ENCODE measurements at regions not wholly inside any gene's neighbourhood (a gene's known extent, or its start where the extent isn't known, plus 50 kb on each side); places are given as distances from the start of the nearest gene placed in this dataset.
"Not testable (repeated sequence)": the region's sequence is repeated elsewhere in the genome, so short reads cannot be mapped to it uniquely, and the experiment has no call there.

DNA sequence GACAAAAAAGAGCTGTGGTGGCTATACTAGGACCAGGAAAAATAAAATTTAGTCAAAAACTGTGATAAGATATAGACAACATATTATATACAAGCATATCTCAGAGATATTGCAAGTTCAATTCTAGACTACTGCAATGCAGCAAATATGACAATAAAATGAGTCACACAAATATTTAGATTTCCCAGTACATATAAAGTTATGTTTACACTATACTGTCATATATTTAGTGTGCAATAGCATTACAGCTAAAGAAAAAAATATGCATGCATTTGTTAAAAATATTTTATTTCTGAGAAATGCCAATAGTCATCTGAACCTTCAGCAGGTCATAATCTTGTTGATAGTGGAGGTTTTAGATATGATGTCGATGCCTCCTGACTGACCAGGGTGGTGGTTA lies 72.1 kb downstream of the AKR1C4 start:
- Mint-ChIP-seq H3K36me3 (ENCODE audit: low read depth) (no peaks in the 10 kb centered on the region), H3K27me3 (peaks cover 3% of the 10 kb centered on the region), H3K9me3 (peaks cover 14% of the 10 kb centered on the region), H3K27ac (no peak overlapping the region), H3K4me3 (no peak overlapping the region), H3K4me1 (no peaks in the 10 kb centered on the region)
- DNase-seq (no peak), ATAC-seq (no peak)

GRCh38 chr10:5269791-5270190 lies 73.2 kb downstream of the AKR1C4 start:
- Mint-ChIP-seq H3K27me3 (peaks cover 3% of the 10 kb centered on the region), H3K36me3 (ENCODE audit: low read depth) (no peaks in the 10 kb centered on the region), H3K4me1 (no peaks in the 10 kb centered on the region), H3K4me3 (no peak overlapping the region), H3K27ac (no peak overlapping the region), H3K9me3 (peaks cover 14% of the 10 kb centered on the region)
- DNase-seq, result no peak
- no peak for ATAC-seq

- Mint-ChIP-seq H3K4me1 (no peaks in the 10 kb centered on the region), H3K9me3 (peaks cover 8% of the 10 kb centered on the region), H3K27ac (no peak overlapping the region), H3K4me3 (no peak overlapping the region), H3K36me3 (ENCODE audit: low read depth) (no peaks in the 10 kb centered on the region), H3K27me3 (peaks cover 3% of the 10 kb centered on the region)
- ATAC-seq (no peak), DNase-seq (no peak)
These were observed 74.9 kb downstream of the AKR1C4 start for GRCh38 chr10:5271526-5271925.

DNA sequence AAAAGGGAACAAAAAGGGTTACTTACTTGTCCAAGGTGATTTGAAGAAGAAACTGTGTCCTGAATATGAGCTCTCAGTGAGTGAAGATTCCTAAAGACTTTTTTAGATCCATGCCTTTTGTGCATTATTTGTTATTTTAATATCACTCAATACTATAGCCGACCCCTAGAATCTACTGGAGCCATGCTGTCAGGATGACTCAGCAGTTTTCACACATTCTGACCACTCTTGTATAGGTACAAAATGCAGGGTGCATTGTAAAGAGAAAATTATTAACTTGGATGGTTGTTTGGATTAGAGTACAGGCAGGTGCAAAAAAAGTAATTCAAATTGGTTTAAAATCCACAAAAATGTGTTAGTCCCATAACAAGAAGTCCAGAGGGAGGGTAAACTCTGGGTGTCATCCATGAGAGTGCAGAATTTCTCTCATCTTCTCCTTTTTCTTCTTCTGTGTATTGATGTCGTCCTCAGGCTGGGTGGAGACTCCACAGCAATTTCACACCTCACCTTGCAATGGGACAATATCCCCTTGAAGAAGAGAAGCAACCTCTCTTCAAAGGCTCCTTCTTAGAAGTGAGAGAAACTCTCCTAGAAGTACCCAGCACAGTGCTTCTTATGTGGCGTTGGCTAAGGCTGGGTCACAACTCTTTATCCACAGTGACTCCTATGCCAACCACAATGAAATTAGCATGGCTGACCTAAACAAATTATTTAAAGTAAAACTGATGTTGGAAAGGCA lies 75.6 kb downstream of the AKR1C4 start:
- Mint-ChIP-seq H3K4me3 (no peak overlapping the region), H3K4me1 (no peaks in the 10 kb centered on the region), H3K27ac (no peak overlapping the region), H3K9me3 (peaks cover 1% of the 10 kb centered on the region), H3K27me3 (peaks cover 3% of the 10 kb centered on the region), H3K36me3 (ENCODE audit: low read depth) (no peaks in the 10 kb centered on the region)
- ATAC-seq (no peak), DNase-seq (no peak)

GRCh38 chr10:5274795-5275194 lies 78.2 kb downstream of the AKR1C4 start:
- Mint-ChIP-seq H3K36me3 (ENCODE audit: low read depth) (no peaks in the 10 kb centered on the region), H3K4me1 (no peaks in the 10 kb centered on the region), H3K27ac (no peak overlapping the region), H3K9me3 (no peaks in the 10 kb centered on the region), H3K4me3 (no peak overlapping the region), H3K27me3 (peaks cover 7% of the 10 kb centered on the region)
- DNase-seq (no peak), ATAC-seq (no peak)

DNA sequence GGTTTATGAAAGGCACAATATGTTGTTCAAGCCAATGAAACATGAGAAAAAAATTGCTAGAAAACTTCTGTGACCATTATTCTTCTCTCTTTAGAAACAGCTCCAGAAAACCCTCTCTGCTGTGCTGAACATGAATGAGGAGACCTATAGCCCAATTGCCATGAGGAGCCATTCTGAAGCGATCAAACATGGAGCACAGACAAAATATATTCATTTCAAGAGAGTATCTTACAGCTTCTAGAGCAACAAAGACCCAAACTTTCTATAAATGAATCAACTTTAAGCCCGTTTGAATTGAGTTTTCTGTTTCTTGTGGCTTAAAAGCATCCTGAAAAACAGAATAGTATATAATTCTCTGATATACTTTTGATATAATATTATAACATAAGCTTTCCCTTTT lies 83.4 kb upstream of the UCN3 start:
- H3K36me3 Mint-ChIP-seq (ENCODE audit: low read depth), result no peaks in the 10 kb centered on the region
- no peak for DNase-seq
- peaks cover 23% of the 10 kb centered on the region for H3K27me3 Mint-ChIP-seq
- no peak overlapping the region for H3K27ac Mint-ChIP-seq
- no peak for ATAC-seq
- no peaks in the 10 kb centered on the region for H3K9me3 Mint-ChIP-seq
- peaks cover 3% of the 10 kb centered on the region for H3K4me1 Mint-ChIP-seq
- no peak overlapping the region for H3K4me3 Mint-ChIP-seq

GRCh38 chr10:5282137-5282536 lies 82.6 kb upstream of the UCN3 start:
- no peak overlapping the region for H3K27ac Mint-ChIP-seq
- H3K9me3 Mint-ChIP-seq, result no peaks in the 10 kb centered on the region
- H3K4me1 Mint-ChIP-seq, result peaks cover 3% of the 10 kb centered on the region
- H3K36me3 Mint-ChIP-seq (ENCODE audit: low read depth), result no peaks in the 10 kb centered on the region
- DNase-seq (no peak), ATAC-seq (no peak)
- no peak overlapping the region for H3K4me3 Mint-ChIP-seq
- peaks cover 23% of the 10 kb centered on the region for H3K27me3 Mint-ChIP-seq

DNA sequence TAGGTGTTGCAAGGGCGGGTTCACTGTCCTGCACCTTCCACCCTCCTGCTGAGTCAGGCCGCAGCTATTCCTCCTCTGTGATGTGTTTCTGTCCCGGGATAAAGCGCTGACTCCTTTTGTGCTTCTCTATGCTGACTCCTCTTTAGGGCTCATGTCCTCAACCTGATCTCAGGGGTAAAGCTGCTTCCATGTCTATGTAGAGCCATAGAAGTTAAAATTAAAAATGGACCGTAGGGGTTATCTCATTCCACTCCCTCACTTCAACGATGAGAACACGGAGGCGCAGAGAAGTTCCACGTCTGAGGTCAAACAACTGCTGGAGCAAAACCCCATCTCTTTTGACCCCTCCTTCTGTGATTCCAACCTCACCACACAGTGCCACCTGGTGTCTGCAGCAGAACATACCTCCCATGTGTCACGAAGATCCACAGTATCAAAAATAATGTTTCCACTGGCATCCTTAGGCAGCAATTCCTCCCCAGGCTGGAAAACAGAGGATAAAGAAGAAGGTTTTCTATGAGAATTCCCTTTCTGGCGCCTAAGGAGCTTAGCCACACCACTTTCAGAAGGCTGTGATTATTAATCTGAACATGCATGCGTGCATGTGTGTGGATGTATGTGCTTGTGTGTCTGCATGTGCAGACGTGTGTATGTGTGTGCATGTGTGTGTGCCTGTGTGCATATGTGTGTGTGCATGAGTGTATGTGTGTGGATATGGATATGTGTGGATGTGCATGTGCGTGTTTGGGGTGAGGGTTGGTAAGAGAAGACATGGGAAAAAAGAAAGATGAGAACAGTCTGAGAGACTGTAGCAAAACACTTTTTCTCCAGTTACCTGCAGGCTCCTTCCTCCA lies 81.2 kb upstream of the UCN3 start:
- peak; percentile 73 for ATAC-seq
- Mint-ChIP-seq H3K27ac (no peak overlapping the region), H3K4me1 (peaks cover 3% of the 10 kb centered on the region), H3K9me3 (no peaks in the 10 kb centered on the region), H3K36me3 (ENCODE audit: low read depth) (no peaks in the 10 kb centered on the region), H3K27me3 (peaks cover 21% of the 10 kb centered on the region), H3K4me3 (no peak overlapping the region)
- DNase-seq, result peak; percentile 37

- Mint-ChIP-seq H3K36me3 (ENCODE audit: low read depth) (no peaks in the 10 kb centered on the region), H3K4me1 (peaks cover 3% of the 10 kb centered on the region), H3K9me3 (no peaks in the 10 kb centered on the region), H3K27ac (no peak overlapping the region), H3K4me3 (no peak overlapping the region), H3K27me3 (peaks cover 17% of the 10 kb centered on the region)
- DNase-seq (no peak), ATAC-seq (no peak)
These were observed 80.3 kb upstream of the UCN3 start for GRCh38 chr10:5284311-5285057.

GRCh38 chr10:5285186-5285585 lies 79.6 kb upstream of the UCN3 start:
- H3K27ac Mint-ChIP-seq, result no peak overlapping the region
- H3K9me3 Mint-ChIP-seq, result no peaks in the 10 kb centered on the region
- H3K4me3 Mint-ChIP-seq, result no peak overlapping the region
- H3K4me1 Mint-ChIP-seq, result peaks cover 3% of the 10 kb centered on the region
- no peak for DNase-seq
- no peak for ATAC-seq
- H3K27me3 Mint-ChIP-seq, result peaks cover 12% of the 10 kb centered on the region
- no peaks in the 10 kb centered on the region for H3K36me3 Mint-ChIP-seq (ENCODE audit: low read depth)

DNA sequence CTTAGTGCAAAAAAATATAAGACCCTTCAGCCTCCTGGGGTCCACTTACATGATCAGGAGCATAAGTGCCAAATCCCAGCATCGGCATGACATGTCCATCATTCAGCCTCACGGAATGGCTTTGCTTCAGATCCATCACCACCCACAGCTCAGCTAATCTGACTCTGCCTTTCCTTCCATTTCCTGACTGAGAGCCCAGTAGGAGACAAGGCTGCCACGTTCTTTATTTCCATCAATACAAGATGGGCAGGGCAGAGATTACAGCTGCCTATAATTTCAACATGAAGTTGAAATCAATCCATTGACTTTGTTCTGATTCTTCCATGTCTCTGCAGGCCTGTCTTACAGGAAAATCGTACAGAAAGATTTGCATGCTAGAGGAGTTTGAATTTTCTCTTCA lies 76.4 kb upstream of the UCN3 start:
- Mint-ChIP-seq H3K27me3 (peaks cover 11% of the 10 kb centered on the region), H3K4me1 (peaks cover 18% of the 10 kb centered on the region), H3K9me3 (no peaks in the 10 kb centered on the region), H3K27ac (no peak overlapping the region), H3K4me3 (no peak overlapping the region), H3K36me3 (ENCODE audit: low read depth) (no peaks in the 10 kb centered on the region)
- ATAC-seq (no peak), DNase-seq (no peak)

DNA sequence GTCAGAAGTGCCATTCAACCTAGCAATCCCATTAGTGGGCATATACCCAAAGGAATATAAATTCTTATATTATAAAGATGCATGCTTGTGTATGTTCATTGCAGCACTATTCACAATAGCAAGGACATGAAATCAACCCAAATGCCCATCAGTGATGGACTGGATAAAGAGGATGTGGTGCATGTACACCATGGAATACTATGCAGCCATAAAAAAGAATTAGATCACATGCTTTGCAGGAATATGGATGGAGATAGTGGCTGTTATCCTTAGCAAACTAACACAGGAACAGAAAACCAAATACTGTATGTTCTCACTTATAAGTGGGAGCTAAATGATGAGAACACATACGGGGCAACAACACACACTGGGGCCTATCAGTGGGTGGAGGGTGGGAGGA lies 75.5 kb upstream of the UCN3 start:
- H3K27ac Mint-ChIP-seq; H3K36me3 Mint-ChIP-seq (ENCODE audit: low read depth); ATAC-seq; DNase-seq; H3K27me3 Mint-ChIP-seq; H3K9me3 Mint-ChIP-seq; H3K4me3 Mint-ChIP-seq: not testable (repeated sequence)
- H3K4me1 Mint-ChIP-seq, result peaks cover 18% of the 10 kb centered on the region

DNA sequence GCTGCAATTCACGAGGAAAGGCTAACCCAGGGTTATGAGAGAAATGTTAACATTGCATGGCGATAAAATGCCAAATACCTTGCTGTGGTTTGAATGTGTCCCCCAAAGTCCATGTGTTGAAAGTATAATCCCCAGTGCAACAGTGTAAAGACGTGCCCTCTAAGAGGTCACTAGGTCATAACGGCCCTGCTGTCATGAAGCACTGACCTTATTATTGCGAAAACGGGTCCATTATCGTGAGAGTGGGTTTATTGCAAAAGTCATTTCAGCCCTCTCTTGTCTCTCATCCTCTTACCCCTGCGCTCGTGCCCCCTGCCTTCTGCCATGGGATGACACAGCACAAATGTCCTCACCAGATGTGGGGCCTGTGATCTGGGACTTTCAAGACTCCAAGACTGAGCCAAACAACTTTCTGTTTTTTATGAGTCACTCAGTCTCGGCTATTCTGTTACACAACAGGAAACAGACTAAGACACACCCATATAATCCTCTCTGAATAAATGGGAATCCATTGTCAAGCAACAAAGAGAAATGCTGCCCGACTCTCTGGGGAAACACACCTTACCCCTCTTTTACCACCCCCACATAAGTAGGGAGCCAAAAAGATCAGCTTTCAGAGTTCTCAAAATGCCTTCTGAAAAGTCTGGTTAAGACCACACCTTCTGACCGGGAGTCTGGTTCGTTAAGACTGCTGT lies 73.1 kb upstream of the UCN3 start:
- Mint-ChIP-seq H3K4me3 (no peak overlapping the region), H3K9me3 (no peaks in the 10 kb centered on the region), H3K27me3 (no peaks in the 10 kb centered on the region), H3K36me3 (ENCODE audit: low read depth) (no peaks in the 10 kb centered on the region), H3K27ac (no peak overlapping the region), H3K4me1 (peaks cover 15% of the 10 kb centered on the region)
- ATAC-seq (peak; percentile 66), DNase-seq (no peak)

- H3K36me3 Mint-ChIP-seq (ENCODE audit: low read depth), result no peaks in the 10 kb centered on the region
- H3K4me1 Mint-ChIP-seq, result peaks cover 15% of the 10 kb centered on the region
- no peaks in the 10 kb centered on the region for H3K9me3 Mint-ChIP-seq
- no peak overlapping the region for H3K4me3 Mint-ChIP-seq
- DNase-seq, result no peak
- H3K27ac Mint-ChIP-seq, result no peak overlapping the region
- no peaks in the 10 kb centered on the region for H3K27me3 Mint-ChIP-seq
- no peak for ATAC-seq
These were observed 72.5 kb upstream of the UCN3 start for GRCh38 chr10:5292196-5292735.

Measured in activated naive CD8-positive, alpha-beta T cell treated with anti-CD3 and anti-CD28 coated beads, Interleukin-2, amount 50 U/mL, for 24 hours (primary cell).